ENCODE measurements at regions not wholly inside any gene's neighbourhood (a gene's known extent, or its start where the extent isn't known, plus 50 kb on each side); places are given as distances from the start of the nearest gene placed in this dataset.

- DNase-seq = no peak
Observed at GRCh38 chr4:184575306-184575705, 73.9 kb downstream of the CASP3 start.

DNA sequence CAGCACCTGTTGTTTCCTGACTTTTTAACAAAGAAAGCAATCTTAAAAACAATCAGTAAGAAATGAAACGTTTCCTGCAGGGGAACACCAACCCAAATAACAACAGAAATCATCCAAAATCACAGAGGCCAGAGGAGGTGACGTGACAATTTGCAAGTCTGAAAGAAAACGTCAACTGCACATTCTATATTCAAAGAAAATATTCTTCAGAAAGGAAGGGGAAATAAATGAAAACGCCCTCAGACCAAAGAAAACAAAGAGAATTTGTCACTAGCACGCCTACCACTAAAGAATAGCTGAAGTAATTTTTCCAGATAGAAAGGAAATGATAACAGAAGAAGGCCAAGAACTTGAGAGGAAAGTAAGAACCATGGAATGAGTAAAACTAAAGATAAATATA is 74.4 kb downstream of the CASP3 start:
- DNase-seq = no peak

DNA sequence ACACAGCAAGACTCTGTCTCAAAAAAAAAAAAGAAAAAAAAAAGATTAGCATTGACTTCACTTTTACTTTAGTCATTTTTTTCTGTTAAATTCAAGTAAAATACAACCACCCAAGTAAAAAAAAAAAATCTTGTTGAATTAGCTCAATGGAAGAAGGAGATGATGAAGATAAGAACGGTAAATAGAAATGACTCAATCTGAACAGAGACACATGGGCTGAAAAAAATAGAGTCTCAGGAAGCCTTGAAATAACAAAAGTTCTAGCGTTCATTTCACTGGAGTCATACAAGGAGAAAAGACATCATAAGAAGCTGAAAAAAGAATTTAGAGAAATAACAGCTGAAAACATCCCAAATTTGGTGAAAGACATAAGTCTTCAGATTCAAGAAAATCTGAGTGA is 75.5 kb downstream of the CASP3 start:
- DNase-seq = no peak

- no peak for DNase-seq
Observed at GRCh38 chr4:184568770-184569169, 80.5 kb downstream of the CASP3 start.

DNA sequence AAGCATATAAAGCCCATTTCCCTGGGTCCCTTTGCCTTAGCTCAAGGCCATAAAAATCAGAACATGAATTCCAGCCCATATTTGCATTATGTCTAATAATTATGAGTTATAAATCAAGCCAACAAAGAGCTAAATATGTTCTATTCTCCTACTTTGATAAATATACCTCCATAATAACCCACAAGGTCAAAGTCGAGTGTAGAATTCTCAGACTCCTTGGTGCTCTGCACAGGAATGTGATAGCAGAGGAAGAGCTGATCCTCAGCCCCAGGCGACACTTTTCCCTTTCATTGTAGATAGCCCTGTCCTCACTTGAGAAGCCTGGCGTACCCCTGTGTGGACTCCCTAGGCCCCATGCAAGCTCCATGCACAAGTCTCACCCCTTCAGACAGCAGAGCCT is 85.6 kb downstream of the CASP3 start:
- DNase-seq = no peak

GRCh38 chr4:184558996-184559395 is 84.6 kb upstream of the IRF2 start:
- no peak for DNase-seq

- no peak for DNase-seq
Observed at GRCh38 chr4:184553891-184554290, 79.5 kb upstream of the IRF2 start.

DNA sequence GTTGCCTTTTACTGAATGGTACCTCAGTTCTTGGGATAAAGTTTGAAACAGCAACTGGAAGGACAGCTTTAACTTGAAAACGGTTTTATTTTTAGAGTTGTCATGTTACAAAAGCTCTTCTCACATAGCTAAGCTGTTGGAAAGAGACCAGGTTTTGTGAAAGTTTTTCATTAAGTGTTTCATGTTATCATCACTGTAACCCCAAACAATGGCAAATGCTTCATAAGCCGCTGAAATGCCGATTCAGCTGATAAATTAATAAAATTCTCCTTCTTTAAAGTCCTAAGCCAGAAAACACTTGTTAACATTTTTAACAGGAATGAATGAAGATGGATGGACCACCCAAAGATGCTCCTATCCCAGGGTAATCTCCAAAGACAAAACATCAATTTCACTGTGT is 76.1 kb upstream of the IRF2 start:
- peak; percentile 56 for DNase-seq

GRCh38 chr4:184548648-184549341 is 74.4 kb upstream of the IRF2 start:
- DNase-seq = no peak

- DNase-seq = no peak
Observed at GRCh38 chr4:184548316-184548647, 73.9 kb upstream of the IRF2 start.

DNA sequence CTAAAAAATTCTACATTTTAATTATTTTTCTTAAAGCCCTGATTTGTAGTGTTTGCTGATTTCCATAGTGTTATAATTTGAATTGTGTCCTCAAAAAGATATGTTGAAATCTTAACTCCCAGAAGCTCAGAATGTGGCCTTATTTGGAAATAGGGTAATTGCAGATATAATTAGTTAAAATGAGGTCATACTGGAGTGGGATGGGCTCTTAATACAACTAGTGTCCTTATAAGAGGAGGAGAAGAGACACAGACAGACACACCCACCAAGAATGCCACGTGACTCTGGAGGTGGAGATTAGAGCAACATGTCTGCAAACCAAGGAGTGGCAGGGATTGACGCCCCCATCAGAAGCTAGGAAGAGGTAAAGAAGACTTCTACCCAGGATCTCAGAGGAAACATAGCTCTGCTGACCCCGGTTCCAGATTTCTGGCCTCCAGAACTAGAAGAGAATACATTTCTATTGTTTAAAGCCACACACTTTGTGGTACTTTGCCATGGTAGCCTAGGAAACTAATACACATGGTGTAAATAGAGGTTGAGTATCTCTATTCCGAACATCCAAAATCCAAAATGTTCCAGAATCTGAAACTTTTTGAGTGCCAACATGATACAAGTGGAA is 70.5 kb upstream of the IRF2 start:
- no peak for DNase-seq

GRCh38 chr4:184541907-184542306 is 67.6 kb upstream of the IRF2 start:
- DNase-seq = no peak

GRCh38 chr4:184540307-184540706 is 66.0 kb upstream of the IRF2 start:
- DNase-seq = no peak

DNA sequence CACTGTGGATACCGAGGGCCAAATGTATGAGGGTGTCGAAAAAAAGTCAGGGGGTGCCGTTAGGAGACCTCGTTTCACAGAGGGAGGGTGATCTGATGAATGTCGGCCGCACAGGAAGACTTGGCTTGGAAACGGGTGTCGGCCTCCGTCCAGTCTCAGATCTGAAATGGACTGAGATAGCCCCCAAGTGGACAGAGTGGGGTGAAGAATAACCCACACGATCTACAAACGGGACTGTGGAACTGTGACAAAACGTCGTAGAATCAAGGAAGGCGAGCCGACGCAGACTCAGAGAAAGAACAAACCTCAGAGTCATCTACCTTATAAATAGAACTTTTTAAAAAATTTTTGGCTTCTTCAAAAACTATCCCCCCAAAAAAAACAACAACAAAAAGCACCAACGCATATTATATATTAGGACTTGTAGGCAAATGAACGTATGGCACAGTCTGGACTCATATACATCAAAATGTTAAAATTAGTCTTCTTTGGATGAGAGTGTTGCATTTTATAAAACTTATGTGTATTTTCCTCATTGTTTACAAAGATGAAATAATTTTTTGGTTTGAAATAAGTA is 63.8 kb upstream of the IRF2 start:
- DNase-seq = peak; percentile 96

DNA sequence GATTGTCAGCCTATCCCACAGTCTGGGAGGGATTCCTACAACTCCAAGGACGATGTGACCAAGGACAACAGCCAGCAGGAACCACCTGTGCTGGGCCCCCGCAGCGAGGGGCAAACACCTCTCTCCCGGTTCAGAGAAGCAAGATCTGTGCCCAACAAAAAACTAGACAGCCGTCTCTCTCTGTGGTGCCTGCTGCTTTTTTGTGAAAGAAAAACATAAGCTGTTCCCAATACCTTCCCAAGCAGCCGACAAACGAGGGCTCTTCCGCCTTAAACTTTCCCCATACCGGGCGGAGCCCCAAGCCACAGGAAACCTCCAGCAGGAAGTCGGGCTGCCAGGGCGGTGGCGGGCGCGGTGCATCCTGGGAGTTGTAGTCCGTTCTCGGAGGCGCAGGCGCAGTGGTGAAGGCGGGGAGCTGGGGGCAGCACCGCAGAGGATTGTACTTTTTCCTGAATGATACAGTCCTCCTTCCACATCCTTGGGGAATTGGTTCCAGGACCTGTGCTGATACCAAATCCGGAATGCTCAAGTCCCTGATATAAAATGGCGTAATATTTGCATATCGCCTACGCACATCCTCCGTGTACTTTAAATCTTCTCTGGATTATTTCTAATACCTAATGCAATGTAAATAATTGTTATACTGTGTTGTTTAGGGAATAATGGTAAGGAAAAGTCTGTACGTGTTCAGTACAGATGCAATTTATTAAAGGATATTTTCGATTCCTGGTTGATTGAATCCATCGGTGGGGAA is 63.1 kb upstream of the IRF2 start:
- DNase-seq = peak; percentile 99

- no peak for DNase-seq
Observed at GRCh38 chr4:184536881-184537248, 62.5 kb upstream of the IRF2 start.

GRCh38 chr4:184536065-184536880 is 61.9 kb upstream of the IRF2 start:
- peak; percentile 13 for DNase-seq

GRCh38 chr4:184534511-184535391 is 60.4 kb upstream of the IRF2 start:
- DNase-seq = no peak

- DNase-seq = no peak
Observed at GRCh38 chr4:184533908-184534307, 59.6 kb upstream of the IRF2 start.

- DNase-seq = no peak
Observed at GRCh38 chr4:184531008-184531407, 56.7 kb upstream of the IRF2 start.

DNA sequence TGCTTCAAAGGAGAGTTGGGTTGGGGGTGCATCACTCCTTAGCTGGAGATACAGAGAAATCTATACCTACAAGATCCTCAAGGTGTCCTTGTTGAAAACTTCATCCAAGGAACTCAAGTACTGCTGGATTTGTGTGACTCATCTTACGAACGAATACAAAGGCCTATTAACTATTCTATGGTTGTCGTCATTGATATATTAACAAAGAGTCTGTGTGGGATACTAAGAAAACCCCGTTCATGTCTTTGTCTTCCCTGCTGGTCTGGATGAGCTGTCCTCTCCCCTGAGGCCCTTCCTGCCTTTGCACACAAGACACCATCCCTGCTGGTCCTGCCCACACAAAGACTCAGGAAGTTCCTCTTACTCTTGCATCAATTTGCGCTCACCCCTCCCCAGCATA is 54.9 kb upstream of the IRF2 start:
- no peak for DNase-seq

- DNase-seq = no peak
Observed at GRCh38 chr4:184528713-184529112, 54.4 kb upstream of the IRF2 start.
